Right ventricle myocardium inferior (tissue), 1 donor: ENCODE measurements at regions not wholly inside any gene's neighbourhood (a gene's known extent, or its start where the extent isn't known, plus 50 kb on each side); places are given as distances from the start of the nearest gene placed in this dataset.
A peak's percentile ranks its signal among the peaks of the same experiment; 100 is the strongest.

Source experiments
- ATAC-seq: fragments of 200-7000 bp; cut with Tn5 transposase; one replicate; pipeline ENCODE4 v1.9.1; 2020; ENCODE audit warnings: mild to moderate bottlenecking, moderate library complexity
- DNase-seq: peaks from one replicate; pipeline ENCODE4 v3.0.0; 2021; ENCODE audit errors: missing footprints
- intact Hi-C: fragments of 100-400 bp; cut with DNase I; formaldehyde crosslinking; loops from one replicate; pipeline ENCODE4 v1.11.0; 2022
- donor health status: DM: no; HTN: yes; CAD: no; lungs with severe emphysema.

DNA sequence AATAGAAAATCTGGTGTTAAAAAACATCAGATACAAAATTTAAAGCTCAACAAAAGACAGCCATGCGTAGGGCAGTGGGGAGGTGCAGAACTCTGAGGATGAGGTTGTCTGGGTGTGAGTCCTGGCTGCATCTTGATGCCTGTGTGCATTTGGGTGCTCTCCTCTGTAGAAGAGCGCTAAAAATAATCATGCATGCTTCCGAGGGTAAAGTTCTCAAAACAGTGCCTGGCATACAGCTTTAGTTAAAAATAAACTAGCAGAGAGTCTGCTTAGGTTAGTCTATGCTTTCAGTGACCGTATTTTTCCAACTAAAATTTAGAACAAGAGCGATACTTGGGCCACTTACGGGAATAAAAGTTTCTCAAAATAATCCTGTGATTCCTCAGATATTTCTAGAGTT, 55.5 kb upstream of the SPATA31C2 start:
- intact Hi-C loops, result loop anchor here (5.0 kb wide), 1 partner anchor 194 kb away; the partner anchor contains the start of gene SPIN1
- no peak for DNase-seq
- ATAC-seq, result peak; percentile 80

DNA sequence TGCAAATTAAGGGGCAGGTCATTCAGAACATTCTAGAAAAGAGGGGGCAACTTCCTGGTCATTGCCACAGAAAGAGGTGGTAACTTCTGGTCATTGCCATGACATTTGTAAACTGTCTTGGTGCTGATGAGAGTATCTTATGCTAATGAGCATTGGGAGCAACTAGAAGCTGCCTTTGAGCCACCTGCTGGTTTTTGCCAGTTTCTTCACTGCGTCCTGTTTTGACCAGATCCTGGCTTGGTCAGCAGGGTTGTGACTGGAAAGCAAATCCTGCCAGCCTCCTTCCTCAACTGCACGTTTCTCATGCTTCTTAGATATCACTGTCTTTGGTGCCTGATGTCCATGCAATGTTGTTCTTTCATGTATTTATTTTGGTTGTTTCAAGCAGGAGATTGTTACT, 53.2 kb upstream of the SPATA31C2 start:
- ATAC-seq, result no peak
- intact Hi-C loops, result loop anchor here (5.0 kb wide), 1 partner anchor 196 kb away; the partner anchor contains the start of gene SPIN1
- DNase-seq, result no peak

DNA sequence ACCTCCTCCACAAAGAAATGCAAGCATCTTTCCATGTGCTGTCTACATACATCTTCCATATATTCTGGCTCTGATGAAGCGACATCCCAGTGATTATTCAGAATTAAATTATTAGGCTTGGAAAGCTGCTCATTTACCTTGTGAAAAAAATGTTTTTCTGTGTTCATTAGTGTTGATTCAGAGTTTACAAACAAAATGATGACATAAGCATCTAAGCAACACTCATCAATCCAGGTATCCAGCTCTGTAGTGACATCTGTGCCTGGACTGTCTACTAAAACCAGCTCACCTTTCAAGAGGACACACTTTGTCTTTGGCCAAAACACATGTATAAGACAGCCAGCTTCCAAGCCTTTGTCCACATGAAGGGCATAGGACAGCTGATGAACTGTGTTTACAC, 51.1 kb upstream of the SPATA31C2 start:
- intact Hi-C loops, result no loop called here
- DNase-seq (no peak), ATAC-seq (no peak)
